ENCODE measurements at regions not wholly inside any gene's neighbourhood (a gene's known extent, or its start where the extent isn't known, plus 50 kb on each side); places are given as distances from the start of the nearest gene placed in this dataset.

GRCh38 chr2:186972281-186972970 is 123.5 kb upstream of the ZSWIM2 start:
- TF ChIP-seq CTCF (IDR thresholded peaks at IDR 0.05), result no peak

- no peak for TF ChIP-seq CTCF (IDR thresholded peaks at IDR 0.05)
Observed at GRCh38 chr2:186968277-186968676, 119.3 kb upstream of the ZSWIM2 start.

- TF ChIP-seq CTCF (IDR thresholded peaks at IDR 0.05), result no peak
Observed at GRCh38 chr2:186966015-186966414, 117.0 kb upstream of the ZSWIM2 start.

GRCh38 chr2:186962085-186962747 is 113.2 kb upstream of the ZSWIM2 start:
- TF ChIP-seq CTCF (IDR thresholded peaks at IDR 0.05), result no peak

GRCh38 chr2:186959486-186959885 is 110.5 kb upstream of the ZSWIM2 start:
- no peak for TF ChIP-seq CTCF (IDR thresholded peaks at IDR 0.05)

GRCh38 chr2:186950694-186951093 is 101.7 kb upstream of the ZSWIM2 start:
- no peak for TF ChIP-seq CTCF (IDR thresholded peaks at IDR 0.05)

- no peak for TF ChIP-seq CTCF (IDR thresholded peaks at IDR 0.05)
Observed at GRCh38 chr2:186949726-186950256, 100.8 kb upstream of the ZSWIM2 start.

Measured in LNCAP (cell line).